ENCODE measurements at regions not wholly inside any gene's neighbourhood (a gene's known extent, or its start where the extent isn't known, plus 50 kb on each side); places are given as distances from the start of the nearest gene placed in this dataset.
"Not testable (repeated sequence)": the region's sequence is repeated elsewhere in the genome, so short reads cannot be mapped to it uniquely, and the experiment has no call there.

- no peak for DNase-seq (ENCODE audit: low read depth)
These were observed 187.8 kb downstream of the ANKRD60 start for GRCh38 chr20:58040447-58041290.

DNA sequence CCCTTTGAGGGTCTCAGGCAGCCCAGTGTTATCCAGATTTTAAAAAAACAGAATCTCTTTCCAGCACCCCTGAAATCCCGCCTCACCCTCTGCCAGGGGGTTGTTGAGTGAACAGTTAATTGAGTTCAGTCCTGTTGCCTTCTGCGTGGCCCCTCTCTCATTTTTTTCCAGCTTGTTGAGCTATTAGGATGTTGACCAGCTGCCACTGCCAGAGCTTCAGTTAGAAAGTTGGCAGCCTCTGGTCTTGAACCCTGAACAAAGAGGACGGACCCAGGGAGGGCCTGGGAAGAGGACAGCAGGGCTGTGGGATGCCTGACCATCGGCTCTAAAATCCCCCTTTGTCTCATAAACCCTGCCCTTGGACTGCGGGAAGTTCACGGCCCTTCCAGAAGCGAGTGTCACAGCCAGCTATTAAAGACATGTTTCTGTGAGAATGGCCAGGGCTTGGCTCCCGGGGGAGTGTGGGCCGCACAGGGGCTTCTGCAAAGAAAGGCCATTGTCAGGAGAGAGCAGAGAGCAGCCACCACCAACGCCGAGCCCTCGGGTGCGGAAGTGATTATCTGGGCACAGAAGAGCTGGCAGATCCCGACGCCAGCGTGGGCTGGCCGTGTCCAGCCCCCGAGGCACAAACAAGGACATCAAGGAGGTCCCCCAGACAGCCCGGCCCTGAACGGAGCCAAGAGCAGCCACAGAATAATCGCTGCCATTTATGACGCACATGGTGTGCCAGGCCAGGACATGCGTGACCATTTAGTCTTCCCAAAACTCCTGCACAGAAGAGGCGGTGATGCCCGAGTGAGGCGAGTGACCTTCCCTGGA is 189.0 kb downstream of the ANKRD60 start:
- no peak for DNase-seq (ENCODE audit: low read depth)

DNA sequence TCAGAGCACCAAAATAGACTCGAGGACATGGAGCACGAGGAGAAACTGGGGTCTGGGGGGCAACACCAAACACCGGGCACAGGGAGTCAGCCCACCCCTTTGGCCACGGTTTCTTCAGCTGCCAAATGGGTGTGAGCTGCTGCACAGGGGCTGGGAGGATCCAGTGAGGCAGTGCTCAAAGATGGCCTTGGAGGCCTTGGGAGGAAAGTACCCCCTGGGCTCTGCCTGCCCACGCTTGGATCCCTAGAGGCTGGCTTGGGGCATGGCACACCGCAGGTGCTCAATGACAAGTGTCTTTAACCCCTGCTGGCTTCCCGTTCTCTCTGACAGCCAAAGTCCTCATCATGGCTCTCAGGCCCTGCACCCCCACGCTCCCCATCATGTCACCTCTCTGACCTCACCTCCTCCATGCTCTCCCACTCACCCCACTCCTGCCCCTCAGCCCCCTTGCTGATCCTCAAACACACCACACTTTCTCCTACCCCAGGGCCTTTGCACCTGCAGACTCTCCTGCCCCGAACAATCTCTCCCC is 190.3 kb downstream of the ANKRD60 start:
- DNase-seq (ENCODE audit: low read depth): no peak

DNA sequence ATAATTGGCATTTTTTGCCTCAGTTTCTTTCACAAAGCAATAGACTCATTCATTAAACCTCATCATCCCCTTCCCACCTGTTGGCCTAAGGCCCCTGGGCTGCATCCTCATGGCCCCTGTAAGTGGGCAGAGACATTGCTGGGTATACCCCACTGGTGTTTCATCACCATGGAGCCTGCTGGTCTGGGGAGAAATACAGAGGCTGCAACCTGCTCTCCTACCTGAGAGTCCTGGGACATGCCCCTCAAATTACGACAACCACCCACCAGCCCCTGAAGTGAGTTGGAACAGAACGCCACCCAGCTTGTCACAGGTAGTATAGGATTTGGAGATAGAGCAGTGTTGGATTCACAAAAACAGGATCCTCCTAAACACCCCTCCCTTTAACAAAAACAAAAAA is 190.8 kb downstream of the ANKRD60 start:
- no peak for DNase-seq (ENCODE audit: low read depth)

GRCh38 chr20:58033026-58033536 is 195.4 kb downstream of the ANKRD60 start:
- DNase-seq (ENCODE audit: low read depth): no peak

GRCh38 chr20:58032599-58032998 is 195.9 kb downstream of the ANKRD60 start:
- DNase-seq (ENCODE audit: low read depth): no peak

DNA sequence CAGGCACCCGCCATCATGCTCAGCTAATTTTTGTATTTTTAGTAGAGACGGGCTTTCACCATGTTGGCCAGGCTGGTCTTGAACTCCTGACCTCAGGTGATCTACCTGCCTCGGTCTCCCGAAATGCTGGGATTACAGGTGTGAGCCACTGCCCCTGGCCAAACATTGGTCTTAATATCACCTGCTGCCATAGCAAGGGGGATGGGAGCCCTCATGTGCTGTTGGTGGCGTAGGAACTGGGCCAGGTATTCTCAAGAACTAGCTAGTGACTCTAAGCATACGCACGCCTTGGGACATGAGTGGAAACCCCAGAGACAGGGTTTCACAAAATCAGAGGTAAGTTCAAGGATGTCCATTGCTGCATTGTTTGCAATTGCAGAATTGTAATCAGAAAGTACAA is 197.1 kb downstream of the ANKRD60 start:
- not testable (repeated sequence) for DNase-seq (ENCODE audit: low read depth)

DNA sequence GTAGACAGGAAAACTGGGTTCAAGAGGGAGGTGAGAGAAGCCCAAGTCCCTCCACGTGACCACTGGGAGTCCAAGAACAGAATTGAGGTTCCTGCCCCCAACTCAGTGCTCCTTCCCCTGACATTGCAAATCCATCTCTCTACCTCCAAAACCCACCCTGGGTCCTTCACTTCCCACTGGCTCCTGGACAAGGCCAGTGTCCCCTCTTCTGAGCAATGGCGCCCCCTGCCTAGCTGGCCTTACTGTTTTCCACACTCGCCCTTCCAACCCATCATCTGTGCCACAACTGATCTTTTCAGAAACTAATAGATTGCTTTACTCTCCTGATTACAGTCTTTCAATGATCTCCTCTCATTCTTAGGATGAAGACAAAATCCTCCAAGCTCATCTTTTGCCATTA is 200.3 kb downstream of the ANKRD60 start:
- no peak for DNase-seq (ENCODE audit: low read depth)

DNA sequence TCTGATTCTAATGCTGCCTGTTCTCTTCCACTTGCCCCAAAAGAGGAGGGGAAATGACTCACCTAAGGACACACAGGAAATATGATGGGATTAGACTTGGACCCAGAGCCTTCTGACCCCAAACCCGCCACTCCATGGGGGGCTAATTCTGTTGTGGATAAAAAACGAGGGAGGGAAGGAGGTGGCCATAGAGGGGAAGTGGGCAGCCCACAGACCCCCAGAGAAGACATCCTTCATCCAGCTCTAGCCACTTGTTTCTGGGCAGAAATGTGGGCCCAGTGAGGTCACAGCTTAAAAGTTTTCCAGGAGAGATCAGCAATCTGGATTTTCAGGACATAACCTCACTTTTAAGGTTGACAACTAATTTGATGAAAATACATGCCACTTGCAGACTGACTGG is 202.1 kb downstream of the ANKRD60 start:
- DNase-seq (ENCODE audit: low read depth): no peak

- DNase-seq (ENCODE audit: low read depth): no peak
These were observed 203.2 kb downstream of the ANKRD60 start for GRCh38 chr20:58025233-58025632.

GRCh38 chr20:58024241-58024721 is 204.2 kb downstream of the ANKRD60 start:
- no peak for DNase-seq (ENCODE audit: low read depth)

- DNase-seq (ENCODE audit: low read depth): no peak
These were observed 204.7 kb downstream of the ANKRD60 start for GRCh38 chr20:58023781-58024180.

GRCh38 chr20:58023346-58023745 is 205.1 kb downstream of the ANKRD60 start:
- no peak for DNase-seq (ENCODE audit: low read depth)

- no peak for DNase-seq (ENCODE audit: low read depth)
These were observed 205.7 kb downstream of the ANKRD60 start for GRCh38 chr20:58022711-58023110.

- no peak for DNase-seq (ENCODE audit: low read depth)
These were observed 207.0 kb downstream of the ANKRD60 start for GRCh38 chr20:58021481-58021880.

GRCh38 chr20:58020656-58021454 is 207.6 kb downstream of the ANKRD60 start:
- DNase-seq (ENCODE audit: low read depth): no peak

- DNase-seq (ENCODE audit: low read depth): no peak
These were observed 208.4 kb downstream of the ANKRD60 start for GRCh38 chr20:58019850-58020625.

- DNase-seq (ENCODE audit: low read depth): no peak
These were observed 209.2 kb downstream of the ANKRD60 start for GRCh38 chr20:58019027-58019849.

GRCh38 chr20:58018590-58018989 is 209.9 kb downstream of the ANKRD60 start:
- DNase-seq (ENCODE audit: low read depth): no peak

- DNase-seq (ENCODE audit: low read depth): no peak
These were observed 210.4 kb downstream of the ANKRD60 start for GRCh38 chr20:58017970-58018530.

All from CMK (cell line).